HFFc6 (cell line): ENCODE measurements at regions not wholly inside any gene's neighbourhood (a gene's known extent, or its start where the extent isn't known, plus 50 kb on each side); places are given as distances from the start of the nearest gene placed in this dataset.
"Not testable (repeated sequence)": the region's sequence is repeated elsewhere in the genome, so short reads cannot be mapped to it uniquely, and the experiment has no call there.

ENCODE experiments used
- DNase-seq: peaks from one replicate; pipeline ENCODE4 v3.0.0-alpha.2; 2018
- H3K27ac Mint-ChIP-seq: 2 replicates; pipeline ENCODE4 v1.8.0; 2020; ENCODE audit warnings: mild to moderate bottlenecking, mixed read lengths
- H3K27me3 Mint-ChIP-seq: 2 replicates; pipeline ENCODE4 v1.8.0; 2021; ENCODE audit warnings: mild to moderate bottlenecking, moderate library complexity, mixed read lengths; ENCODE audit not compliant: insufficient read depth
- H3K36me3 Mint-ChIP-seq: 2 replicates; pipeline ENCODE4 v1.8.0; 2021; ENCODE audit warnings: low read depth, mixed read lengths
- H3K4me1 Mint-ChIP-seq: 2 replicates; pipeline ENCODE4 v1.8.0; 2020; ENCODE audit warnings: low read depth, mixed read lengths
- H3K4me3 Mint-ChIP-seq: 2 replicates; pipeline ENCODE4 v1.8.0; 2020; ENCODE audit warnings: mild to moderate bottlenecking, moderate library complexity, mixed read lengths
- H3K9me3 Mint-ChIP-seq: 2 replicates; pipeline ENCODE4 v1.8.0; 2020; ENCODE audit warnings: mild to moderate bottlenecking, mixed read lengths
- CTCF ChIP-seq: fragments of 200-600 bp; sonication (generic); IDR thresholded peaks from 2 replicates; pipeline ENCODE4 v1.5.0; 2021; ENCODE audit warnings: antibody characterized with exemption, mild to moderate bottlenecking

- H3K4me1 Mint-ChIP-seq, result no peaks in the 10 kb centered on the region
- no peak for DNase-seq
Observed at GRCh38 chr19:28066988-28067387, 1146.0 kb downstream of the UQCRFS1 start.

GRCh38 chr19:28066161-28066560, 1146.8 kb downstream of the UQCRFS1 start:
- no peak for DNase-seq
- H3K36me3 Mint-ChIP-seq, result 0 out of 2 replicates have a peak, but pooled peaks cover 4% of the 10 kb centered on the region
- H3K4me3 Mint-ChIP-seq, result no peak overlapping the region
- peaks cover 59% of the 10 kb centered on the region for H3K9me3 Mint-ChIP-seq
- H3K4me1 Mint-ChIP-seq, result no peaks in the 10 kb centered on the region
- TF ChIP-seq CTCF, result no peak
- no peak overlapping the region for H3K27ac Mint-ChIP-seq
- no peaks in the 10 kb centered on the region; the same call in 1 of the 2 replicates for H3K27me3 Mint-ChIP-seq

More at GRCh38 chr19:28066988-28067387, 1146.0 kb downstream of the UQCRFS1 start:
- Mint-ChIP-seq H3K36me3 (0 out of 2 replicates have a peak, but pooled peaks cover 4% of the 10 kb centered on the region), H3K9me3 (peaks cover 58% of the 10 kb centered on the region), H3K4me3 (no peak overlapping the region), H3K27ac (no peak overlapping the region), H3K27me3 (no peaks in the 10 kb centered on the region; the same call in 1 of the 2 replicates)
- TF ChIP-seq CTCF, result no peak

GRCh38 chr19:28065026-28065425, 1147.9 kb downstream of the UQCRFS1 start:
- DNase-seq, result no peak
- no peaks in the 10 kb centered on the region; the same call in 1 of the 2 replicates for H3K27me3 Mint-ChIP-seq
- no peak overlapping the region for H3K27ac Mint-ChIP-seq
- H3K4me1 Mint-ChIP-seq, result no peaks in the 10 kb centered on the region
- peaks cover 67% of the 10 kb centered on the region for H3K9me3 Mint-ChIP-seq
- no peak for TF ChIP-seq CTCF
- 0 out of 2 replicates have a peak, but pooled peaks cover 4% of the 10 kb centered on the region for H3K36me3 Mint-ChIP-seq
- H3K4me3 Mint-ChIP-seq, result no peak overlapping the region

GRCh38 chr19:28063702-28064101, 1149.2 kb downstream of the UQCRFS1 start:
- Mint-ChIP-seq H3K27me3 (no peaks in the 10 kb centered on the region; the same call in 1 of the 2 replicates), H3K4me1 (no peaks in the 10 kb centered on the region), H3K4me3 (no peak overlapping the region), H3K36me3 (0 out of 2 replicates have a peak, but pooled peaks cover 4% of the 10 kb centered on the region), H3K27ac (no peak overlapping the region), H3K9me3 (peaks cover 54% of the 10 kb centered on the region)
- no peak for TF ChIP-seq CTCF
- DNase-seq, result no peak

GRCh38 chr19:28061111-28061510, 1151.8 kb downstream of the UQCRFS1 start:
- Mint-ChIP-seq H3K4me3 (no peak overlapping the region), H3K36me3 (no peaks in the 10 kb centered on the region), H3K9me3 (peaks cover 50% of the 10 kb centered on the region), H3K27ac (no peak overlapping the region), H3K4me1 (no peaks in the 10 kb centered on the region), H3K27me3 (no peaks in the 10 kb centered on the region; the same call in 1 of the 2 replicates)
- DNase-seq, result no peak
- no peak for TF ChIP-seq CTCF

- H3K4me1 Mint-ChIP-seq, H3K27me3 Mint-ChIP-seq, H3K36me3 Mint-ChIP-seq, DNase-seq, H3K4me3 Mint-ChIP-seq, H3K27ac Mint-ChIP-seq: not testable (repeated sequence)
- H3K9me3 Mint-ChIP-seq, result peaks cover 55% of the 10 kb centered on the region
Observed at GRCh38 chr19:28057026-28057425, 1155.9 kb downstream of the UQCRFS1 start.
